ENCODE measurements at regions not wholly inside any gene's neighbourhood (a gene's known extent, or its start where the extent isn't known, plus 50 kb on each side); places are given as distances from the start of the nearest gene placed in this dataset.
"Not testable (repeated sequence)": the region's sequence is repeated elsewhere in the genome, so short reads cannot be mapped to it uniquely, and the experiment has no call there.

DNA sequence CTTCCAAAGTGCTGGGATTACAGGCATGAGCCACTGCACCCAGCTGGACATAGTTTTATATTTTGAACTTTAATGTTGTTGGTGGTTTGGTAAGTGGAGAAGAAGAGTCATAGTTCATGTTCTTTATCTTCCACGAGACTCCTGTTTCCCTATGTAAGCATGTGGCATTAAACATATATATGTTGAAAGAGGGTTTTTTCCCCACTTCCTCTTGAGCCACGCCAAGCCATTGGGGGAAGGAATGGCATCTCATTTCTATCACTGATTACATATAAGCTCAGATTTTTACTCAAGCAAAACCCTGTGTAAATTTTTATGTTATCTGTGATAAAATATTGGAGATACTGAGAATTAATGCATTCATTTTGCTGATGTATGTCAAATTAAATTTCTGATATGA is 300.4 kb downstream of the PHF14 start:
- ChIA-PET POLR2A (ENCODE audit: low non-redundant PET) (no interaction called here), CTCF (no interaction called here)
- no peak overlapping the region for H3K27ac ChIP-seq
- TF ChIP-seq, protein P1, sequence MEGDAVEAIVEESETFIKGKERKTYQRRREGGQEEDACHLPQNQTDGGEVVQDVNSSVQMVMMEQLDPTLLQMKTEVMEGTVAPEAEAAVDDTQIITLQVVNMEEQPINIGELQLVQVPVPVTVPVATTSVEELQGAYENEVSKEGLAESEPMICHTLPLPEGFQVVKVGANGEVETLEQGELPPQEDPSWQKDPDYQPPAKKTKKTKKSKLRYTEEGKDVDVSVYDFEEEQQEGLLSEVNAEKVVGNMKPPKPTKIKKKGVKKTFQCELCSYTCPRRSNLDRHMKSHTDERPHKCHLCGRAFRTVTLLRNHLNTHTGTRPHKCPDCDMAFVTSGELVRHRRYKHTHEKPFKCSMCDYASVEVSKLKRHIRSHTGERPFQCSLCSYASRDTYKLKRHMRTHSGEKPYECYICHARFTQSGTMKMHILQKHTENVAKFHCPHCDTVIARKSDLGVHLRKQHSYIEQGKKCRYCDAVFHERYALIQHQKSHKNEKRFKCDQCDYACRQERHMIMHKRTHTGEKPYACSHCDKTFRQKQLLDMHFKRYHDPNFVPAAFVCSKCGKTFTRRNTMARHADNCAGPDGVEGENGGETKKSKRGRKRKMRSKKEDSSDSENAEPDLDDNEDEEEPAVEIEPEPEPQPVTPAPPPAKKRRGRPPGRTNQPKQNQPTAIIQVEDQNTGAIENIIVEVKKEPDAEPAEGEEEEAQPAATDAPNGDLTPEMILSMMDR (conservative IDR thresholded peaks at IDR 0.05; ENCODE audit: low read depth): no peak
- DNase-seq (ENCODE audit: low spot score): no peak

DNA sequence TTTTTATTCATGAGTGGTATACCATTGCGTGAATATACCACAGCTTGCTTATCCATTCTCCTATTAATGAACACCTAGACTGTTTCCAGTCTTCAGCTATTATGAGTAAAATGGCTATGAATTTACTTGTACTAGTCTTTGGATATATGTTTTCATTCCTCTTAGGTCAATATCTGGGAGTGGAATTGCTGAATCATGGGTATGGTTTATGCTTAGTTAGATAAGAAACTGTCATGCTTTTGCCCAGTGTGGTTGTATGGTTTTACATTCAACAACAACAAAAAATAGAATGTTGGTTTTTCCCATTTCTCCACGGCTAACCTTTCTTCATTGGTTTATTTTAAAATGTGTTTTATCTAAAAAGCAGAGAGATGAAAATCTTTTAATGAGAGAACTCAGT is 308.3 kb downstream of the PHF14 start:
- TF ChIP-seq, protein P1 (conservative IDR thresholded peaks at IDR 0.05; ENCODE audit: low read depth): no peak
- POLR2A ChIA-PET (ENCODE audit: low non-redundant PET): no interaction called here
- CTCF ChIA-PET: no interaction called here
- no peak for DNase-seq (ENCODE audit: low spot score)
- H3K27ac ChIP-seq: no peak overlapping the region

DNA sequence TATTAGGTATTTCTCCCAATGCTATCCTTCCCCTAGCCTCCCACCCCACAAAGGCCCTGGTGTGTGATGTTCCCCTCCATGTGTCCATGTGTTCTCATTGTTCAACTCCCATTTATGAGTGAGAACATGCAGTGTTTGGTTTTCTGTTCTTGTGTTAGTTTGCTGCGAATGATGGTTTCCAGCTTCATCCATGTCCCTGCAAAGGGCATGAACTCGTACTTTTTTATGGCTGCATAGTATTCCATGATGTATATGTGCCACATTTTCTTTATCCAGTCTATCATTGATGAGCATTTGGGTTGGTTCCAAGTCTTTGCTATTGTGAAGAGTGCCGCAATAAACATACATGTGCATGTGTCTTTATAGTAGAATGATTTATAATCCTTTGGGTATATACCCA is 309.9 kb downstream of the PHF14 start:
- POLR2A ChIA-PET (ENCODE audit: low non-redundant PET); CTCF ChIA-PET; H3K27ac ChIP-seq; DNase-seq (ENCODE audit: low spot score): not testable (repeated sequence)

DNA sequence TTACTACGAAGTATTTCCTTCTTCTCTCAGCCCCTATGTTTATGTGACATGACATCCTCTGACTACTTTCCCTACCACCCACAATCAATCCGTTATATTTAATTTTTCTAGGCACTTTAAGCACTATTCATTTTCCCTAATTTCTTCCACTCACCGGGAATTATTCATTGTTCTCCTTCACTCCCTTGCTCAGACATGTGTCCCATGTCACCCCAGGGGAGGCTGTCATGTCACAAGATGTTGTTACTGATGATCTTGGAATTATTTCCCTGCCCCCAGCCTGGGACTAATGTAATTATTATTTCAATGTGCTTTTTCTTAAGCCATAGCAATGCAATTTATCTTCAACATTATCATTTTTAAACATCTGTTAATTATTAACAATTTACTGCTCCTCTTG is 317.2 kb downstream of the PHF14 start:
- no peak overlapping the region for H3K27ac ChIP-seq
- TF ChIP-seq, protein P1 (conservative IDR thresholded peaks at IDR 0.05; ENCODE audit: low read depth): no peak
- CTCF ChIA-PET: no interaction called here
- DNase-seq (ENCODE audit: low spot score): no peak
- POLR2A ChIA-PET (ENCODE audit: low non-redundant PET): no interaction called here

DNA sequence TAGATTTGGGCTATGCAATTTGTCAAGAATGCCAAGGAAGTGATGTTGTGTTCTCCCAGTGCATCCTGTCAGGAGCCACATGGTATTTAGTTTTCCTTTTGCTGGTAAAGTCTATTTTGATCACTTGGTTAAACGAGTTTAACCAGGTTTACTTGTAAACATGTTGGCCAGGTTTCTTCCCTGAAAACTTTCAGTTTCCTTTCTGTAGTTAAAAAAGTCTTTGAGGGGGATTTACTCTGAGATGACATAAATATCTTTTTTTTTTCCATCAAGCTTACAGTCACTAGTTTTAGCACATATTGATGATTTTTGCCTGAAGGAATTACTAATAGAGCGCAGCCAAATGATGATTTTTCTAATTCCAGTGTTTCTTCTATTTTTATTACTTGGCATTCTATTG is 320.5 kb downstream of the PHF14 start:
- no peak overlapping the region for H3K27ac ChIP-seq
- TF ChIP-seq, protein P1 (conservative IDR thresholded peaks at IDR 0.05; ENCODE audit: low read depth): no peak
- no peak for DNase-seq (ENCODE audit: low spot score)
- ChIA-PET CTCF (no interaction called here), POLR2A (ENCODE audit: low non-redundant PET) (no interaction called here)

DNA sequence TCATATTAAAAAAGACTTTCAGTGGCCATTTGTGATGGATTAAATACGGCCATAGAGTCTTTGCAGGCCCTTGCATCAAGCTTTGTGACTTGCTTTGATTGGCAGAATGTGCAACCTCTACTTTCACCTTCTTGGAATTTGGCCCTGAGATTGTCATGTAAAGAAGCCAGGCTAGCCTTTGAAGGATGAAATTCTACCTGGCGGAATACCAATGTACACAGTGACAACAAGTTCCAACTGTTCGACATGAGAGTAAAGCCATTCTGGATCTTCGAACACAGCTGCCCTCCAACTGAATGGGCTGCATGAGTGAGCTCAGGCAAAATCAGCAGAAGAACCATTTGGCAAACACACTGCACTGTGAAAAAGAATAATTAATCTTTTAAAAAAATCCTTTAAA is 321.3 kb downstream of the PHF14 start:
- ChIA-PET CTCF (no interaction called here), POLR2A (ENCODE audit: low non-redundant PET) (no interaction called here)
- DNase-seq (ENCODE audit: low spot score): no peak
- TF ChIP-seq, protein P1 (conservative IDR thresholded peaks at IDR 0.05; ENCODE audit: low read depth): no peak
- H3K27ac ChIP-seq: no peak overlapping the region

DNA sequence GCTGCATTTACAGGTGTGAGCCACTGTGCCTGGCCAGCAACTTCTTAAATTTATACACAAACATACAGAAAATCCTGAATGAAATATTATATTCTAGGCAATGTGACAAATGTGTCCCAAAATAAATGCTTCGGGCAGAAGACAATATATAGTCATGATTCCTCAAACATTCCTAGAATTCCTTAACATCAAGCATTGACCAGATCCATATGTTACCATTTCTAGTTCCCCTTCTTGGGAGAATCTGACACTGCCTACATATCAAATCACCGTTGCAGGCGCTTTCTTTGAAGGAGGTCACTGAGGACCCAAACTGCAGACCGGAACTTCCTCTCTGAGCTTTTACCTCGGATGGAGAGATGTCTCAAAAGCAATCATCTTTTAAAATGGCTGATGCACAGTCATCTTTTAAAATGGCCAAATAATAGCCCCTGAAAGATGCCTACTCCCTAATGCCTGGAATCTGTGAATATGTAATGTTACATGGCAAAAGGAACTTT is 323.5 kb downstream of the PHF14 start:
- POLR2A ChIA-PET (ENCODE audit: low non-redundant PET): no interaction called here
- CTCF ChIA-PET: no interaction called here
- no peak for DNase-seq (ENCODE audit: low spot score)
- TF ChIP-seq, protein P1 (conservative IDR thresholded peaks at IDR 0.05; ENCODE audit: low read depth): no peak
- no peak overlapping the region for H3K27ac ChIP-seq
